ENCODE measurements at regions not wholly inside any gene's neighbourhood (a gene's known extent, or its start where the extent isn't known, plus 50 kb on each side); places are given as distances from the start of the nearest gene placed in this dataset.

DNA sequence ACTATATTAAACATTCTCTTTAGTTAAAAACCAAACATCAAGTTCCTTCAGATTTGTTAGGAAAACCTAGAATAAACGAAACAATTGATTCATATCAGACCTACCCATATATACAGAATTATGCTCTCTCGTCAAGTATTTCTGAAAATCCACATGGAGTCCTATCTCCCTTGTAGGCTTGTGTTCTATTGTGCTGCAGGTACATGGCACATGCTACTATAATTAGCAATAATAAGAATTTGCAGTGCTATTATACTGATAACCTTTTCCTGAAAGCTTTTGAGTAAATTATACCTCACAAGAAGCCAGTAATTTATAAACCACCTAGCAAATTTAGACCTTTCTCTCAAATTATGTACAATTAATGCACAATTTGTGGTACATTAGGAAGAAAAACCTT is 158.6 kb upstream of the STK17B start:
- in situ Hi-C loops (cut with MboI; ENCODE audit: low sequenced_read_pairs in 4 of 4) = loop anchor here in 1 of 4 donors (25.0 kb wide), 1 partner anchor 243 kb away; no protein-coding TSS in a partner anchor

DNA sequence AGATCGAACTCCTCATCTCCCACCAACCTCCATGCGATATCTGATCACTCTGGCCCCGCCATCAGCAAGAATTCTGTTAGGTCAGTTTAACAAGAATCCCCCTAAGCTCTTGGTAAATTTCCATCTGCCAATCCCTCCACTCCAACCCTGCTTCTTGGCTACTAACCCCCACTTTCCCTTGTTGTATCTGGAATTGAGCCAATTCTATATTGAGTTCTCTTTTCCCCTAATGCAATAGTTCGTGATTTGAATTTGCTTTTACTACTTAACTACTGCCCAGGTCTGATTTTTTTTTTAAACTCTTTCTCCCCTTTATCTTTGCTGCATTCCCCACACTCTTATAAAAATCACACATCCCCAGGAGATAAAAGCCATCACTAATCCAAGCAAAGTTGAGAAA is 159.3 kb upstream of the STK17B start:
- Histone ChIP-seq H3K9me3 (no peaks in the 10 kb centered on the region), H3K27ac (no peak overlapping the region), H3K4me1 (no peaks in the 10 kb centered on the region), H3K36me3 (no peaks in the 10 kb centered on the region), H3K4me3 (no peak overlapping the region), H3K27me3 (no peaks in the 10 kb centered on the region)
- TF ChIP-seq POLR2A (IDR thresholded peaks at IDR 0.05) = no peak
- TF ChIP-seq, protein P1, sequence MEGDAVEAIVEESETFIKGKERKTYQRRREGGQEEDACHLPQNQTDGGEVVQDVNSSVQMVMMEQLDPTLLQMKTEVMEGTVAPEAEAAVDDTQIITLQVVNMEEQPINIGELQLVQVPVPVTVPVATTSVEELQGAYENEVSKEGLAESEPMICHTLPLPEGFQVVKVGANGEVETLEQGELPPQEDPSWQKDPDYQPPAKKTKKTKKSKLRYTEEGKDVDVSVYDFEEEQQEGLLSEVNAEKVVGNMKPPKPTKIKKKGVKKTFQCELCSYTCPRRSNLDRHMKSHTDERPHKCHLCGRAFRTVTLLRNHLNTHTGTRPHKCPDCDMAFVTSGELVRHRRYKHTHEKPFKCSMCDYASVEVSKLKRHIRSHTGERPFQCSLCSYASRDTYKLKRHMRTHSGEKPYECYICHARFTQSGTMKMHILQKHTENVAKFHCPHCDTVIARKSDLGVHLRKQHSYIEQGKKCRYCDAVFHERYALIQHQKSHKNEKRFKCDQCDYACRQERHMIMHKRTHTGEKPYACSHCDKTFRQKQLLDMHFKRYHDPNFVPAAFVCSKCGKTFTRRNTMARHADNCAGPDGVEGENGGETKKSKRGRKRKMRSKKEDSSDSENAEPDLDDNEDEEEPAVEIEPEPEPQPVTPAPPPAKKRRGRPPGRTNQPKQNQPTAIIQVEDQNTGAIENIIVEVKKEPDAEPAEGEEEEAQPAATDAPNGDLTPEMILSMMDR (IDR thresholded peaks at IDR 0.05 in 4 of 5, conservative IDR thresholded peaks at IDR 0.05 in 1 of 5) = no peak
- intact Hi-C loops (cut with DNase I; ENCODE audit: low total_unique reads) = no loop called here
- ATAC-seq = no peak
- no peak for DNase-seq
- in situ Hi-C loops (cut with MboI; ENCODE audit: low sequenced_read_pairs in 4 of 4) = loop anchor here in 1 of 4 donors (25.0 kb wide), 1 partner anchor 243 kb away; no protein-coding TSS in a partner anchor

More for the DNA sequence above, 158.6 kb upstream of the STK17B start:
- no peak for ATAC-seq
- no peak overlapping the region for H3K4me3 ChIP-seq
- TF ChIP-seq POLR2A (IDR thresholded peaks at IDR 0.05) = no peak
- TF ChIP-seq, protein P1 (IDR thresholded peaks at IDR 0.05 in 4 of 5, conservative IDR thresholded peaks at IDR 0.05 in 1 of 5) = no peak
- H3K27me3 ChIP-seq = no peaks in the 10 kb centered on the region
- no peaks in the 10 kb centered on the region for H3K9me3 ChIP-seq
- intact Hi-C loops (cut with DNase I; ENCODE audit: low total_unique reads) = no loop called here
- no peaks in the 10 kb centered on the region for H3K36me3 ChIP-seq
- no peaks in the 10 kb centered on the region for H3K4me1 ChIP-seq
- H3K27ac ChIP-seq = no peak overlapping the region
- DNase-seq = no peak

DNA sequence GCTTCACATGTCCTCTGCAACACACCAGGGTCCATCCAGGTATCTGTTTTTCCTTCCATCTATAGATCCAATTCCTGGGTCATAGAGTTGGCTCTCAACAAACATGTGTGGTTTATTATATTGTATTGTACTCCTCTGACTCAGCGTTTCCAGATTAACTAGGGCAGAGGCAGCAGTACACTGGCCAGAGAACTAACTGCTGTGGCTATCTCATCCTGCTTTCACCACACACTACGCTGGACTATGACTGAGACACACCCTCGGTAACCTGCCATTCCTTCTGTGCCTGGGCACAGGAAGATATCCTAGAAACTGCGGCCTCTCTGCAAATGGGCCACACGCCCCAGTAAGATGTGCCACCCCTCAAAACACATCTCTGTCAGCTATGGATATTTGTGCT is 159.8 kb upstream of the STK17B start:
- TF ChIP-seq POLR2A (IDR thresholded peaks at IDR 0.05) = no peak
- TF ChIP-seq, protein P1 (IDR thresholded peaks at IDR 0.05 in 4 of 5, conservative IDR thresholded peaks at IDR 0.05 in 1 of 5) = no peak
- intact Hi-C loops (cut with DNase I; ENCODE audit: low total_unique reads) (no loop called here), in situ Hi-C loops (cut with MboI; ENCODE audit: low sequenced_read_pairs in 4 of 4) (loop anchor here in 1 of 4 donors (25.0 kb wide), 1 partner anchor 244 kb away; no protein-coding TSS in a partner anchor)
- Histone ChIP-seq H3K4me3 (no peak overlapping the region), H3K27me3 (no peaks in the 10 kb centered on the region), H3K27ac (peak overlapping the region in 1 of 4 donors; percentile 9), H3K4me1 (no peaks in the 10 kb centered on the region), H3K36me3 (no peaks in the 10 kb centered on the region), H3K9me3 (no peaks in the 10 kb centered on the region)
- ATAC-seq (peak in 1 of 2 donors; percentile 12), DNase-seq (no peak)

DNA sequence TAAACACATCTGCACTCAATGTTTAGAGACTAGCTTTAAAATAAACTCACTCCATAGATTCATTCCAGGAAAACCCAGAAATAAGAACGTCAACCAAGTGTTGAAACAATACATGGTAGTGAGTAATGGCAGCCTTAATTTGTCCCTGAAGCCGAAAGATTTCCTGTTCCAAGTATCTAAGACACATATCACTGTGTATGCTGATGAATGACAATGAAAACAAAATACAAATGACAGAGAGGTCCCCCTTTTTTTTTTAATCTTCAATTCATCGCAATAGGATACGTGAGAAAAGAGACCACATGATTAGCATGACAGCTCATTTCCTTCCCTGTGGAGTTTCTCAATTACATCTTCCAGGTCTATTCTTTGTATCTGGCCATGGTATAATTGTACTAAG is 160.5 kb upstream of the STK17B start:
- H3K4me1 ChIP-seq = no peaks in the 10 kb centered on the region
- H3K27ac ChIP-seq = no peak overlapping the region
- no peak for DNase-seq
- TF ChIP-seq, protein P1 (IDR thresholded peaks at IDR 0.05 in 4 of 5, conservative IDR thresholded peaks at IDR 0.05 in 1 of 5) = no peak
- no peak for TF ChIP-seq POLR2A (IDR thresholded peaks at IDR 0.05)
- H3K27me3 ChIP-seq = no peaks in the 10 kb centered on the region
- no peaks in the 10 kb centered on the region for H3K9me3 ChIP-seq
- in situ Hi-C loops (cut with MboI; ENCODE audit: low sequenced_read_pairs in 4 of 4) (loop anchor here in 1 of 4 donors (25.0 kb wide), 1 partner anchor 245 kb away; no protein-coding TSS in a partner anchor), intact Hi-C loops (cut with DNase I; ENCODE audit: low total_unique reads) (no loop called here)
- no peaks in the 10 kb centered on the region for H3K36me3 ChIP-seq
- no peak for ATAC-seq
- no peak overlapping the region for H3K4me3 ChIP-seq

DNA sequence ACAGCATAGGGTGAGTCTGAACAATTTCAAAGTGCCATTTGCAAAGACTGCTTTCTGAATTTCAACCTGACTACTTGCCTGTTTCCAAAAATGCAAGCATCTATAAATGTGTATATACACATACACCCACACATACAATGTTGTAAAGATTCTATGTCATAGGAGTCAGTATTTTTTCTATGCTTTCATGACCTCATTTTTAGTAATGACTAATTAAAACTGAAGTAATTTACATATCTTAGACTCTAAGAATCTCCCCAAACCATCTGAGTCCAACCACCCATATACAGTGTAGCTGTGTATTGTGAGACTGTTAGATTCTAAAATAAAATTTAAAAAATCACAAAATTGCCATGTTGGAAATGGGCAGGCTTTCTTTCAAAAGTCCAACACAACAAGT is 162.0 kb upstream of the STK17B start:
- in situ Hi-C loops (cut with MboI; ENCODE audit: low sequenced_read_pairs in 4 of 4) = loop anchor here in 1 of 4 donors (25.0 kb wide), 1 partner anchor 246 kb away; no protein-coding TSS in a partner anchor
- Histone ChIP-seq H3K27ac (no peak overlapping the region), H3K27me3 (no peaks in the 10 kb centered on the region), H3K36me3 (no peaks in the 10 kb centered on the region), H3K4me1 (no peaks in the 10 kb centered on the region), H3K4me3 (no peak overlapping the region), H3K9me3 (no peaks in the 10 kb centered on the region)
- intact Hi-C loops (cut with DNase I; ENCODE audit: low total_unique reads) = no loop called here
- TF ChIP-seq, protein P1 (IDR thresholded peaks at IDR 0.05 in 4 of 5, conservative IDR thresholded peaks at IDR 0.05 in 1 of 5) = no peak
- no peak for TF ChIP-seq POLR2A (IDR thresholded peaks at IDR 0.05)
- ATAC-seq = no peak
- DNase-seq = no peak

Data from gastrocnemius medialis (tissue), 4 donors.